Esophagus squamous epithelium (tissue), 5 donors: ENCODE measurements at regions not wholly inside any gene's neighbourhood (a gene's known extent, or its start where the extent isn't known, plus 50 kb on each side); places are given as distances from the start of the nearest gene placed in this dataset.

Experiments
- DNase-seq: peaks from one replicate; lab custom pipeline; 2025; lab: John Stamatoyannopoulos, UW
- H3K27ac ChIP-seq, 4 donors: fragments of 200-600 bp; sonication (generic); one replicate each; pipeline ENCODE4 v1.5.1; 2016 to 2019; ENCODE audit warnings: mild to moderate bottlenecking in 1 of 4
- H3K27me3 ChIP-seq, 4 donors: fragments of 200-600 bp; sonication (generic); 1 replicate in 3 of 4; 2 replicates in 1 of 4; pipeline versions ENCODE4 v1.5.1 to v1.6.0; 2017 to 2021; ENCODE audit warnings: antibody characterized with exemption in 1 of 4
- H3K36me3 ChIP-seq, 3 donors: fragments of 200-600 bp; sonication (generic); one replicate each; pipeline ENCODE4 v1.5.1; 2016 to 2019
- H3K4me1 ChIP-seq, 3 donors: fragments of 200-600 bp; sonication (generic); one replicate each; pipeline ENCODE4 v1.5.1; 2017 to 2019
- H3K4me3 ChIP-seq, 4 donors: fragments of 200-600 bp; sonication (generic); 1 replicate in 3 of 4; 2 replicates in 1 of 4; pipeline ENCODE4 v1.5.1; 2016 to 2019; ENCODE audit warnings: mild to moderate bottlenecking in 2 of 4, moderate library complexity in 1 of 4
- H3K9me3 ChIP-seq, 3 donors: fragments of 200-600 bp; sonication (generic); one replicate each; pipeline ENCODE4 v1.5.1; 2016 to 2019
- POLR2A ChIP-seq, 4 donors: fragments of 450-650 bp; IDR thresholded peaks; one replicate each; pipeline ENCODE4 v1.6.1; 2017; ENCODE audit warnings: antibody characterized with exemption in 4 of 4, mild to moderate bottlenecking in 4 of 4, moderate library complexity in 3 of 4
- WGBS, 2 donors: methylation state at CpG; one replicate each; pipeline ENCODE4 v1.1.5; 2018; 5-methylcytosine and 5-hydroxymethylcytosine counted together
- intact Hi-C: fragments of 100-400 bp; cut with DNase I; formaldehyde crosslinking; loops from one replicate; pipeline ENCODE4 v1.15.0; 2022
- TF ChIP-seq, protein P1 (sequence below), 6 experiments: fragments of 450-650 bp in 4 of 6; fragments of 200-600 bp in 2 of 6; sonication (generic) in 2 of 6; IDR thresholded peaks; one replicate each; pipeline ENCODE4 v1.5.1; 2016 to 2019; ENCODE audit warnings: antibody characterized with exemption in 6 of 6, mild to moderate bottlenecking in 4 of 6, moderate library complexity in 4 of 6
- donor health status: DM: yes; HTN: yes; CAD: no.

DNA sequence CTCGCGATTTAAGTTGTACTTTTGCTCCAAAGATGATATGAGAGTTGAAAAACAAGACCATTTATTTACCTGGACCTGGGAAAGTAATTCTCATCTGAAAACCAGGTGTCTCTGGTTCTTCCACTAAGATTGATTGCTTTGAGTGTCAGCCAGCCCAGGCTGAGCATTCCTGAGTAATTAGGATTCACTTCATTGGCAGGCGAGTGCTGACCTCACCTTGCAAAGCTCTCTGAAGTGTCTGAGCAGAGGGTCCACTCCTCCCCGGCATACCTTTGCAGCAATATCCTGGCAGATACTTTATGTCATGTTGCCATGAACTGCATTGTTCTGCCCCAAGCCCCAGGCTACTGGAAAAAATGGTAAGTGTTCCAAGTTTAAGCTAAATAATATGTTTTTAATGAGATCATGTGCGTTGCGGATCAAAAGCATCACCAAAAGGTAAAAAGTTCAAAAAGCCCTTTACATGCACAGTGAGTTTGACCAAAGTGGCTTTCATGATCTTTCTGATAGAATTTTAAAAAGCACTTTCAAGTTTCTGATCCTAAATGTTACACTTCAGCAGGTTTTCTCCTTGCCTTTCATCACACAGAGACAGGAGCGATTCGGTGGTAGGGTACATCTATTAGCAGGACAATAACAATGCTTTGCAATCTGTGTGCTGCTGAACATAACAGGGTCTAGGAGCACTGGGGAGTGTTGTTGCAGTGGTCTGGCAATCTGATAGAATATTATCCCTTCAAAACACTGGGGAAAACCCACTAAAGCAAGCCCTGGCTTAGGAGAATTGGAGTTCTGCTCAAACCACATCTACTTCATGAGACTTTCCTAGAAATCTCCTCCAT, 127.8 kb upstream of the EEF1E1 start:
- DNase-seq, result no peak
- no peak overlapping the region for H3K4me3 ChIP-seq

DNA sequence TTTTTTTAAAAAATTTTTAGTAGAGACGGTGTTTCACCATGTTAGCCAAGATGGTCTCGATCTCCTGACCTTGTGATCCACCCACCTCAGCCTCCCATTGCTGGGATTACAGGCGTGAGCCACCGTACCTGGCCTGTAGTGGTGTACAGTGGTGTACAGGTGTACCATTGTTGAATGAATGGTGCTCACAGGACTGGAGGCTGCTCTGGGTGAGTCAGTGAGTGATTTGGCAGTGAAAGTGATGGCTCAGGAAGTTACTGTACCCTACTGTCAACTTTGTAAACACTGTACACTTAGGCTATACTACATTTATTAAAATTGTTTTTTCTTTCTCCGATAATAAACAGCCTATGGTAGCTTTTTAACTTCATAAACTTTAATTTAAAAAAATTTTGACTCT, 122.8 kb upstream of the EEF1E1 start:
- no peak for DNase-seq
- Histone ChIP-seq H3K27me3 (peaks cover 0 to 7% (median 0%) of the 10 kb centered on the region in 4 donors), H3K36me3 (no peaks in the 10 kb centered on the region), H3K4me3 (no peak overlapping the region), H3K27ac (no peak overlapping the region), H3K9me3 (no peaks in the 10 kb centered on the region), H3K4me1 (peaks cover 0 to 11% (median 0%) of the 10 kb centered on the region in 3 donors)
- intact Hi-C loops, result loop anchor here (10.0 kb wide), 1 partner anchor 90 kb away; no protein-coding TSS in a partner anchor
- TF ChIP-seq, protein P1, sequence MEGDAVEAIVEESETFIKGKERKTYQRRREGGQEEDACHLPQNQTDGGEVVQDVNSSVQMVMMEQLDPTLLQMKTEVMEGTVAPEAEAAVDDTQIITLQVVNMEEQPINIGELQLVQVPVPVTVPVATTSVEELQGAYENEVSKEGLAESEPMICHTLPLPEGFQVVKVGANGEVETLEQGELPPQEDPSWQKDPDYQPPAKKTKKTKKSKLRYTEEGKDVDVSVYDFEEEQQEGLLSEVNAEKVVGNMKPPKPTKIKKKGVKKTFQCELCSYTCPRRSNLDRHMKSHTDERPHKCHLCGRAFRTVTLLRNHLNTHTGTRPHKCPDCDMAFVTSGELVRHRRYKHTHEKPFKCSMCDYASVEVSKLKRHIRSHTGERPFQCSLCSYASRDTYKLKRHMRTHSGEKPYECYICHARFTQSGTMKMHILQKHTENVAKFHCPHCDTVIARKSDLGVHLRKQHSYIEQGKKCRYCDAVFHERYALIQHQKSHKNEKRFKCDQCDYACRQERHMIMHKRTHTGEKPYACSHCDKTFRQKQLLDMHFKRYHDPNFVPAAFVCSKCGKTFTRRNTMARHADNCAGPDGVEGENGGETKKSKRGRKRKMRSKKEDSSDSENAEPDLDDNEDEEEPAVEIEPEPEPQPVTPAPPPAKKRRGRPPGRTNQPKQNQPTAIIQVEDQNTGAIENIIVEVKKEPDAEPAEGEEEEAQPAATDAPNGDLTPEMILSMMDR (IDR thresholded peaks at IDR 0.05), result no peak
- no peak for TF ChIP-seq POLR2A (IDR thresholded peaks at IDR 0.05)
- 74 to 91% methylated on average over 4 to 5 of the region's 5 CpGs for WGBS, 2 donors

More for the DNA sequence above, 127.8 kb upstream of the EEF1E1 start:
- intact Hi-C loops, result loop anchor here (10.0 kb wide), 1 partner anchor 95 kb away; no protein-coding TSS in a partner anchor
- TF ChIP-seq POLR2A (IDR thresholded peaks at IDR 0.05), result no peak
- TF ChIP-seq, protein P1 (IDR thresholded peaks at IDR 0.05), result no peak
- Histone ChIP-seq H3K4me1 (peaks cover 0 to 11% (median 0%) of the 10 kb centered on the region in 3 donors), H3K36me3 (no peaks in the 10 kb centered on the region), H3K27ac (no peak overlapping the region), H3K9me3 (no peaks in the 10 kb centered on the region), H3K27me3 (peaks cover 0 to 4% (median 0%) of the 10 kb centered on the region in 4 donors)
- 26 to 33% methylated on average over 8 of the region's 8 CpGs for WGBS, 2 donors

DNA sequence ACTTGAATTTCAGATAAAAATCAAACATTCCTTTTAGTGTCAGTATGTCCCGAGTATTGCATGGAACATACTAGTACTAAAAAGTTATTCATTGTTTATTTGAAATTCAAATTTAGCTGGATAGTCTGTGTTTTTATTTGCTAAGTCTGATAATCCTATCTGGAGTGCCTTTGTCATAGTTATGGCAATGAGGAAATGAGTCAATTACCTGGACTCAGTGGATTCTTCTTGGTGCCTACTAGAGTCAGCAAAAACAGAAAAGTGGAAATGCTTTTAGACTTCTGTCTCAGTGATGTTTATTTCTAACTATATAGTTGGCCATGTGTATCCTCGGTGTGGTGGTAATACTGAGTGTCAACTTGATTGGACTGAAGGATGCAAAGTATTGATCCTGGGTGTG, 121.3 kb upstream of the EEF1E1 start:
- no peaks in the 10 kb centered on the region for H3K4me1 ChIP-seq
- no peak overlapping the region for H3K4me3 ChIP-seq
- no peak overlapping the region for H3K27ac ChIP-seq
- H3K36me3 ChIP-seq, result no peaks in the 10 kb centered on the region
- no peak for DNase-seq
- intact Hi-C loops, result loop anchor here (10.0 kb wide), 1 partner anchor 89 kb away; no protein-coding TSS in a partner anchor
- TF ChIP-seq POLR2A (IDR thresholded peaks at IDR 0.05), result no peak
- TF ChIP-seq, protein P1 (IDR thresholded peaks at IDR 0.05), result no peak
- H3K27me3 ChIP-seq, result peaks cover 0 to 3% (median 0%) of the 10 kb centered on the region in 4 donors
- H3K9me3 ChIP-seq, result no peaks in the 10 kb centered on the region
- WGBS, 2 donors, result 53 to 67% methylated on average over 2 of the region's 2 CpGs

DNA sequence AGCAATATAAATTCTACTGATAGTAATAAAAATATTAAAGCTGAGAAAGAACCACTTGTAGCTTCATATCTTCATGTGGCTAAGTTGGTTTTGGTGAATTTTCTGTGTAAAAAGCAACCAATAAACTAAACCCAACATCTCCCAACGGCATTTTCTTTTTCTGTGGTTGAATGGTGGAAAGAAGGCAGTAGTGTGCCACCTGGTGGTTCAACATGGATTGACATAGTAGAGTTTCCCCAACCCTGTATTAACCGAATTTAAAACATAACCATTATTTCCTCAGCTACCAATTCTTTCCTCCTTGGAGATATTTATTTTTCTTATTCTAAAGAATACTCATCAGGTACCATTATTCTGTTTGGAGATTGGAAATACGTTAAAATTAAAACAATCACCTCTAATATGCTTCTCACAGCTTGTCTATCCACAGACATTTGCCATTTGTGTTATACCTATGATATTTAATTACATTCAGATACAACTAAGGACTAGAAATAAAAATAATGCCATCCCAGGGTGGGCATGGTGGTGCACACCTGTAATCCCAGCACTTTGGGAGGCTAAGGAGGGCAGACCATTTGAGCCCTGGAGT, 117.1 kb upstream of the EEF1E1 start:
- H3K4me3 ChIP-seq, result no peak overlapping the region
- no peak for TF ChIP-seq POLR2A (IDR thresholded peaks at IDR 0.05)
- TF ChIP-seq, protein P1 (IDR thresholded peaks at IDR 0.05), result peak; percentile 40 to 81 (median 72)
- intact Hi-C loops, result no loop called here
- no peaks in the 10 kb centered on the region for H3K4me1 ChIP-seq
- no peak for DNase-seq
- H3K27ac ChIP-seq, result no peak overlapping the region
- H3K9me3 ChIP-seq, result no peaks in the 10 kb centered on the region
- H3K36me3 ChIP-seq, result no peaks in the 10 kb centered on the region
- H3K27me3 ChIP-seq, result peaks cover 0 to 14% (median 0%) of the 10 kb centered on the region in 4 donors
- WGBS, 2 donors, result 1 to 4% methylated on average over 3 of the region's 3 CpGs

GRCh38 chr6:8218861-8219260, 116.5 kb upstream of the EEF1E1 start:
- WGBS, 2 donors, result 45 to 52% methylated on average over 5 of the region's 5 CpGs
- Histone ChIP-seq H3K4me1 (no peaks in the 10 kb centered on the region), H3K27me3 (peaks cover 0 to 20% (median 0%) of the 10 kb centered on the region in 4 donors), H3K4me3 (no peak overlapping the region), H3K27ac (no peak overlapping the region), H3K36me3 (no peaks in the 10 kb centered on the region), H3K9me3 (no peaks in the 10 kb centered on the region)
- TF ChIP-seq, protein P1 (IDR thresholded peaks at IDR 0.05), result no peak
- TF ChIP-seq POLR2A (IDR thresholded peaks at IDR 0.05), result no peak
- DNase-seq, result no peak
- intact Hi-C loops, result no loop called here
